ENCODE measurements at regions not wholly inside any gene's neighbourhood (a gene's known extent, or its start where the extent isn't known, plus 50 kb on each side); places are given as distances from the start of the nearest gene placed in this dataset.
"Not testable (repeated sequence)": the region's sequence is repeated elsewhere in the genome, so short reads cannot be mapped to it uniquely, and the experiment has no call there.

DNA sequence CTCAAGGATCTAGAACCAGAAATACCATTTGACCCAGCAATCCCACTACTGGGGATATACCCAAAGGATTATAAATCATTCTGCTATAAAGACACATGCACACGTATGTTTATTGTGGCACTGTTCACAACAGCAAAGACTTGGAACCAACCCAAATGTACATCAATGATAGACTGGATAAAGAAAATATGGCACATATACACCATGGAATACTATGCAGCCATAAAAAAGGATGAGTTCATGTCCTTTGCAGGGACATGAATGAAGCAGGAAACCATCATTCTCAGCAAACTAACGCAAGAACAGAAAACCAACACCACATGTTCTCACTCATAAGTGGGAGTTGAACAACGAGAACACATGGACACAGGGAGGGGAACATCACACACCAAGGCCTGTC, 154.0 kb upstream of the F9 start:
- TF ChIP-seq EZH2phosphoT487 (IDR thresholded peaks at IDR 0.05; ENCODE audit: insufficient read depth, low read depth); EZH2 (IDR thresholded peaks at IDR 0.05; ENCODE audit: insufficient read depth, poor library complexity, severe bottlenecking): not testable (repeated sequence)
